GM12878 (cell line): ENCODE measurements at regions not wholly inside any gene's neighbourhood (a gene's known extent, or its start where the extent isn't known, plus 50 kb on each side); places are given as distances from the start of the nearest gene placed in this dataset.
"Not testable (repeated sequence)": the region's sequence is repeated elsewhere in the genome, so short reads cannot be mapped to it uniquely, and the experiment has no call there.

ENCODE experiments used
- ATAC-seq: fragments of 200-7000 bp; cut with Tn5 transposase; 3 replicates; pipeline ENCODE4 v1.9.1; 2020; ENCODE audit warnings: mild to moderate bottlenecking, moderate library complexity
- BruUV-seq: library from RNA; stranded (reverse); fragments of 400-500 nt; replicated peaks from 2 replicates; lab custom pipeline; 2021; lab: Mats Ljungman, UMichigan
- CTCF ChIA-PET: fragments of 300-600 bp; sonication (Branson Sonifier 250); formaldehyde crosslinking; extraction: SDS; loops from one replicate; lab custom pipeline; 2021; ENCODE audit warnings: inconsistent platforms; lab: Yijun Ruan, JAX
- POLR2A ChIA-PET: fragments of 350-600 bp; formaldehyde crosslinking; extraction: SDS; loops from one replicate; lab custom pipeline; 2021; ENCODE audit warnings: inconsistent platforms; lab: Charles Lee
- RAD21 ChIA-PET: fragments of 300-600 bp; sonication (Branson Sonifier 250); formaldehyde crosslinking; loops from one replicate; lab custom pipeline; 2023; ENCODE audit warnings: antibody characterized with exemption; ENCODE audit not compliant: unreplicated experiment; lab: Charles Lee
- SMC1A ChIA-PET: fragments of 300-600 bp; sonication (Branson Sonifier 250); formaldehyde crosslinking; loops from one replicate; lab custom pipeline; 2023; ENCODE audit not compliant: unreplicated experiment, uncharacterized antibody; lab: Charles Lee
- DNase-seq: peaks from one replicate; pipeline ENCODE4 v3.0.0-alpha.2; 2011; ENCODE audit warnings: low read depth, low spot score
- FAIRE-seq: peaks from 3 replicates; lab custom pipeline; 2011; peaks lifted over from hg19 to GRCh38; lab: Jason Lieb, UNC
- H2AFZ ChIP-seq: 2 replicates; pipeline ENCODE4 v1.6.0; 2011; ENCODE audit warnings: low read depth, low read length, control low read depth; ENCODE audit not compliant: control insufficient read depth
- H3K27ac ChIP-seq: 2 replicates; pipeline ENCODE4 v1.5.1; 2011; ENCODE audit warnings: control low read depth; ENCODE audit not compliant: control insufficient read depth, insufficient read depth
- H3K27me3 ChIP-seq, 2 experiments: replicated peaks in 1 of 2; 2 replicates each; pipeline versions ENCODE4 v1.6.0 to v1.6.1; 2011; ENCODE audit warnings: low read length in 1 of 2; ENCODE audit not compliant: control insufficient read depth in 2 of 2, insufficient read depth in 2 of 2
- H3K36me3 ChIP-seq, 2 experiments: 2 replicates each; pipeline ENCODE4 v1.5.1; 2011; ENCODE audit warnings: low read length in 1 of 2; ENCODE audit not compliant: control insufficient read depth in 2 of 2, insufficient read depth in 2 of 2
- H3K4me1 ChIP-seq: 2 replicates; pipeline ENCODE4 v1.6.1; 2011; ENCODE audit warnings: mild to moderate bottlenecking, low read length, moderate library complexity, mixed read lengths; ENCODE audit not compliant: control insufficient read depth, insufficient read depth
- H3K4me2 ChIP-seq: 2 replicates; pipeline ENCODE4 v1.6.0; 2011; ENCODE audit warnings: control low read depth; ENCODE audit not compliant: control insufficient read depth, insufficient read depth
- H3K4me3 ChIP-seq: fragments of 200-600 bp; sonication (generic); 2 replicates; pipeline ENCODE4 v1.5.1; 2016
- H3K79me2 ChIP-seq: 2 replicates; pipeline ENCODE4 v1.6.0; 2011; ENCODE audit warnings: low read length; ENCODE audit not compliant: control insufficient read depth, insufficient read depth
- H3K9ac ChIP-seq: 2 replicates; pipeline ENCODE4 v1.8.0; 2011; ENCODE audit warnings: low read length, control low read depth, mixed read lengths; ENCODE audit not compliant: control insufficient read depth, insufficient read depth
- H3K9me3 ChIP-seq: replicated peaks from 3 replicates; pipeline ENCODE4 v1.5.1; 2011; ENCODE audit warnings: mild to moderate bottlenecking, low read length; ENCODE audit not compliant: control insufficient read depth, insufficient read depth
- H4K20me1 ChIP-seq: 2 replicates; pipeline ENCODE4 v1.6.0; 2011; ENCODE audit not compliant: control insufficient read depth, insufficient read depth
- MEF2A ChIP-seq: IDR thresholded peaks from 2 replicates; pipeline ENCODE4 v1.6.1; 2011; ENCODE audit warnings: low read depth, mild to moderate bottlenecking, low read length, moderate library complexity; ENCODE audit not compliant: insufficient read depth
- MEF2B ChIP-seq: fragments of 450-650 bp; IDR thresholded peaks from 2 replicates; pipeline ENCODE4 v1.6.1; 2018; ENCODE audit warnings: mild to moderate bottlenecking, moderate library complexity; ENCODE audit not compliant: partially characterized antibody, poor library complexity, severe bottlenecking
- PML ChIP-seq: IDR thresholded peaks from 2 replicates; pipeline ENCODE4 v1.6.1; 2012; ENCODE audit warnings: low read length, inconsistent platforms
- RB1 ChIP-seq: fragments of 450-650 bp; formaldehyde crosslinking; IDR thresholded peaks from 2 replicates; pipeline ENCODE4 v1.6.1; 2017; ENCODE audit warnings: mild to moderate bottlenecking, borderline replicate concordance
- SIN3A ChIP-seq: IDR thresholded peaks from 2 replicates; pipeline ENCODE4 v1.6.1; 2012; ENCODE audit warnings: low read depth, low read length, improper control_type of control experiment
- STAT1 ChIP-seq: fragments of 450-650 bp; conservative IDR thresholded peaks from 2 replicates; pipeline ENCODE4 v1.6.1; 2014; ENCODE audit warnings: antibody characterized with exemption, mild to moderate bottlenecking
- ZNF274 ChIP-seq: IDR thresholded peaks from one replicate; pipeline ENCODE4 v1.8.0; 2011; ENCODE audit not compliant: insufficient read length, insufficient read depth
- WGBS: methylation state at CpG from one replicate; pipeline ENCODE4 v1.1.6; 2016; ENCODE audit warnings: low lambda C conversion rate; ENCODE audit not compliant: insufficient replicate concordance, insufficient coverage; ENCODE audit errors: missing lambda C conversion rate; 5-methylcytosine and 5-hydroxymethylcytosine counted together
- in situ Hi-C: fragments of 300-500 bp; cut with MboI; formaldehyde crosslinking; loops from 9 replicates; pipeline ENCODE4 v1.14.3; 2018; ENCODE audit warnings: mixed read lengths
- intact Hi-C: fragments of 100-400 bp; cut with micrococcal nuclease; formaldehyde crosslinking; loops from one replicate; pipeline ENCODE4 v1.14.2; 2022; ENCODE audit not compliant: unreplicated experiment
- TF ChIP-seq, protein P1 (sequence below): fragments of 150-350 bp; IDR thresholded peaks from 2 replicates; pipeline ENCODE4 v1.6.1; 2014; ENCODE audit warnings: mild to moderate bottlenecking, low read depth, low read length
- TF ChIP-seq, protein P2 (sequence below): IDR thresholded peaks from 2 replicates; pipeline ENCODE4 v1.6.1; 2011; ENCODE audit warnings: borderline replicate concordance, low read depth, mild to moderate bottlenecking, moderate library complexity, low read length; ENCODE audit not compliant: insufficient read depth, poor library complexity, severe bottlenecking

DNA sequence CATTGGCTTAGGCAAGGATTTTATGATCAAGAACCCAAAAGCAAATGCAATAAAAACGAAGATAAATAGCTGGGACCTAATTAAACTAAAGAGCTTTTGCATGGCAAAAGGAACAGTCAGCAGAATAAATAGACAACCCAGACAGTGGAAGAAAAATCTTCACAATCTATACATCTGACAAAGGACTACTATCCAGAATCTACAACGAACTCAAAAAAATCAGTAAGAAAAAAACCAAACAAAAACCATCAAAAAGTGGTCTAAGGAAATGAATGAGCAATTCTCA is 109.5 kb upstream of the ETV3 start:
- H3K36me3 ChIP-seq, RAD21 ChIA-PET, POLR2A ChIA-PET, FAIRE-seq, H3K27me3 ChIP-seq, H2AFZ ChIP-seq, H3K4me2 ChIP-seq, H3K9ac ChIP-seq, H3K27ac ChIP-seq, SMC1A ChIA-PET, H3K4me3 ChIP-seq, H3K79me2 ChIP-seq, DNase-seq, H3K9me3 ChIP-seq, ATAC-seq, in situ Hi-C loops, CTCF ChIA-PET, H3K4me1 ChIP-seq, H4K20me1 ChIP-seq, BruUV-seq: not testable (repeated sequence)
- intact Hi-C loops = loop anchor here (5.0 kb wide), 1 partner anchor 60 kb away; no protein-coding TSS in a partner anchor
- WGBS = 3% methylated on average over 2 of the region's 2 CpGs

DNA sequence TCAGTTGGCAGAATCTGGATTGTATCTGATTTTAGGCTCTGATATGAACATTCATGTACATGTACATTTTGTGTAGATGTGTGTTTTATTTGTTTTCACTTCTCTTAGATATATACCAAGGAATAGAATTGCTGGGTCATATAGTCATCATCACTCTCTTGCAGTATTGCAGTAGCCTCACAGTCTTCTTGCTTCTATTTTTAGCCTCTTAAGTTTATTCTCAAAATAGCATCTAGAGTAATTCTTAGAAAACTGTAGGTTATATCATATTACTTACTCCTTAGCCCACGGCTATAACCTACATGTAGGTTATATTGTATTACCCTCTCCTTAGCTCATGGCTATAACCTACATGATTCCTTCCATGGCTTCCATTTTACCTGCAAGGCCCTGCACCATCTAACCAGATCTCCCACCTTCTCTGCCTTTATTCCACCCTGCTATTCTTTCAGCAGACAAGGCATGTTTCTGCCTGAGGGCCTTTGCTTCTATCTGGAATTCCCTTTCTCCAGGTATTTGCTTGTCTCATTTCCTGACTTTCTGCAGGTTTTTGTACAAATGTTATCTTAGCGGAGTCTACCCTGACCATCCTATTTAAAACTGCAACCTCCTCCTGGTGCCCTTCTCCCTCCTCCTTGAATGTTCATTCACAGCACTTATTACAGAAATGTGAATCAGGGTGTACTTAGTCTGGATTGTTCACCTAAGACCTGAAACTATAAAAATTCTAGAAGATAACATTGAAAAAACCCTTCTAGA is 109.0 kb upstream of the ETV3 start:
- intact Hi-C loops = loop anchor here (5.0 kb wide), 1 partner anchor 60 kb away; no protein-coding TSS in a partner anchor
- Histone ChIP-seq H3K27ac (no peak overlapping the region), H3K4me3 (no peak overlapping the region), H3K9me3 (no peaks in the 10 kb centered on the region; the same call in 2 of the 3 replicates), H3K4me2 (no peak overlapping the region), H3K4me1 (peaks cover 7% of the 10 kb centered on the region), H4K20me1 (no peaks in the 10 kb centered on the region), H3K27me3 (no peaks in the 10 kb centered on the region), H2AFZ (no peak overlapping the region), H3K79me2 (no peaks in the 10 kb centered on the region), H3K36me3 (no peaks in the 10 kb centered on the region), H3K9ac (no peak overlapping the region)
- ChIA-PET SMC1A (no interaction called here), RAD21 (no interaction called here), POLR2A (no interaction called here), CTCF (no interaction called here)
- DNase-seq = no peak
- BruUV-seq = no TSS peak
- 70% methylated on average over 2 of the region's 2 CpGs for WGBS
- FAIRE-seq = no peak
- peak; percentile 12; the same call in 2 of the 3 replicates for ATAC-seq
- in situ Hi-C loops = no loop called here
- TF ChIP-seq, protein P1, sequence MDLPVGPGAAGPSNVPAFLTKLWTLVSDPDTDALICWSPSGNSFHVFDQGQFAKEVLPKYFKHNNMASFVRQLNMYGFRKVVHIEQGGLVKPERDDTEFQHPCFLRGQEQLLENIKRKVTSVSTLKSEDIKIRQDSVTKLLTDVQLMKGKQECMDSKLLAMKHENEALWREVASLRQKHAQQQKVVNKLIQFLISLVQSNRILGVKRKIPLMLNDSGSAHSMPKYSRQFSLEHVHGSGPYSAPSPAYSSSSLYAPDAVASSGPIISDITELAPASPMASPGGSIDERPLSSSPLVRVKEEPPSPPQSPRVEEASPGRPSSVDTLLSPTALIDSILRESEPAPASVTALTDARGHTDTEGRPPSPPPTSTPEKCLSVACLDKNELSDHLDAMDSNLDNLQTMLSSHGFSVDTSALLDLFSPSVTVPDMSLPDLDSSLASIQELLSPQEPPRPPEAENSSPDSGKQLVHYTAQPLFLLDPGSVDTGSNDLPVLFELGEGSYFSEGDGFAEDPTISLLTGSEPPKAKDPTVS = no peak
- TF ChIP-seq ZNF274 (no peak), MEF2B (peak; percentile 19), MEF2A (0 out of 2 replicates have a peak, but pooled peaks have one; percentile 23), STAT1 (no peak), PML (no peak), RB1 (no peak), SIN3A (no peak)
- TF ChIP-seq, protein P2, sequence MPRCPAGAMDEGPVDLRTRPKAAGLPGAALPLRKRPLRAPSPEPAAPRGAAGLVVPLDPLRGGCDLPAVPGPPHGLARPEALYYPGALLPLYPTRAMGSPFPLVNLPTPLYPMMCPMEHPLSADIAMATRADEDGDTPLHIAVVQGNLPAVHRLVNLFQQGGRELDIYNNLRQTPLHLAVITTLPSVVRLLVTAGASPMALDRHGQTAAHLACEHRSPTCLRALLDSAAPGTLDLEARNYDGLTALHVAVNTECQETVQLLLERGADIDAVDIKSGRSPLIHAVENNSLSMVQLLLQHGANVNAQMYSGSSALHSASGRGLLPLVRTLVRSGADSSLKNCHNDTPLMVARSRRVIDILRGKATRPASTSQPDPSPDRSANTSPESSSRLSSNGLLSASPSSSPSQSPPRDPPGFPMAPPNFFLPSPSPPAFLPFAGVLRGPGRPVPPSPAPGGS = no peak
